Globus pallidus (tissue), 1 donor: ENCODE measurements at regions not wholly inside any gene's neighbourhood (a gene's known extent, or its start where the extent isn't known, plus 50 kb on each side); places are given as distances from the start of the nearest gene placed in this dataset.
"Not testable (repeated sequence)": the region's sequence is repeated elsewhere in the genome, so short reads cannot be mapped to it uniquely, and the experiment has no call there.

Source experiments
- DNase-seq: peaks from one replicate; pipeline ENCODE4 v3.0.0-alpha.2; 2015; ENCODE audit warnings: low spot score

DNA sequence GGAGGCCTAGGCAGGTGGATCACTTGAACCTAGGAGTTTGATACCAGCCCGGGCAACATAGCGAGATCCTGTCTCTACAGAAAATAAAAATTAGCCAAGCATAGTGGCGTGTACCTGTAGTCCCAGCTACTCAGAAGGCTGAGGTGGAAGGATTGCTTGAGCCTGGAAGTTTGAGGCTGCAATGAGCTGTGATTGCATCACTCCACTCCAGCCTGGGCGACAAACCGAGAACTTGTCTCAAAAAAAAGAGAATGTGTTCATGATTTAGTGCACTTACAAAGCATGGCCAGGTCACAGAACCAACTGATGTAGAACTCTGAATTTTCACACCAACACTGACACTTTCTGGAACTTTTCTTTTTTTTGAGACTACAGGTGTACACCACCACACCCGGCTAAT lies 182.7 kb downstream of the ZFP64 start:
- no peak for DNase-seq

DNA sequence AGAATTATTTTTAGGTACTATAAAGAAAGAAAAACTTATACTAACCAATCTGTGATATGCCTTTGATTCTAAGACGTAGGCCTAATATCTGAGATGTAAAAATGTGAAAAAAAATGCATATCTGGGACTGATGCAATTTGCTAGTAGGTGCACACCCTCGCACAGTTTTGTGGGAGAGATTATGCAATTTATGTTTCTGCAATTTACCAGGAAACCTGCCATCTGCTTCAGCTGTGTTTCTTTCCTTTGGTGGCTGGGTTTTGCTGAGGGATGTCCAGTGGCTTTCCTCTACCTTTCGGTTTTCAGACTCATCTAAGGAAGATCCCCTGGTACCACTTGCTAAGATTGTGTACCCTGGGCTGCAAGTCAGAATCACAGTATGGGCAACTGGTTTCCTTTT lies 186.9 kb downstream of the ZFP64 start:
- DNase-seq, result no peak

DNA sequence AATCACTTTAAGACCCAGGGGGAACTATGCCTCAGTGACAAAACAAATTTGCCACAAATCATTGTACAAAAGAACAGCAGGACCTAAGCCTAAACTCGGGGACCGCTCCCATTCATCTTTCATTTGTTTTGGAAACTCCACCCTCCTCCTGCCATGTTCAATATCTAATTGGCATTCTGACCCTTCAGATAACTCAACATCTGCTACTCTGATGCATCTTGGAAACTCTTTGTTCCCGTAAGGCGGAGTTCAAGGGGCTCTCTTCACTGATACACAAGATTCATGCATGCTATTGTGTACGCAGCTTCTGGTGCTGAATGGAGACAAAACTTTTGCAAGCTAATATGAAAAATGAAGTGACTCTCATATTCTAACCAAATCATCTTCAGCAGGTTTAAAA lies 187.6 kb downstream of the ZFP64 start:
- no peak for DNase-seq

DNA sequence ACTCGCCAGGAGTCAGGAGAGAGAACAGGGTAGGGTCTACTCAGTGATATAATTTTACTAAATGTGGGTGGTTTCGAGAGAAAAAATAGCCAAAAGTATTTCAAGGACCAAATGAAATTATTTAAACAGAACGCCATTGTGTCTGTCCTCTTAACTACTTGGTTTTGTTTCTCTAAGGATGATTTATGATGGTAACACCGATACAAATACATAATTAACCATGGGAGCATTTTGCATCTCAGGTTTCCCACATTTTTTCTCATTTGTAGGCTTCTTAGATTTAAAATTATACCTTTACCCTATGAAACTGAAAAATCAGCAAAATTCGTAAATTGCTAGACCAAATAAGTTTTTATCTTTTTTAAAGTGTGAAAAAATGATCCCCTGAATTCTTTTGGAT lies 188.2 kb downstream of the ZFP64 start:
- no peak for DNase-seq

DNA sequence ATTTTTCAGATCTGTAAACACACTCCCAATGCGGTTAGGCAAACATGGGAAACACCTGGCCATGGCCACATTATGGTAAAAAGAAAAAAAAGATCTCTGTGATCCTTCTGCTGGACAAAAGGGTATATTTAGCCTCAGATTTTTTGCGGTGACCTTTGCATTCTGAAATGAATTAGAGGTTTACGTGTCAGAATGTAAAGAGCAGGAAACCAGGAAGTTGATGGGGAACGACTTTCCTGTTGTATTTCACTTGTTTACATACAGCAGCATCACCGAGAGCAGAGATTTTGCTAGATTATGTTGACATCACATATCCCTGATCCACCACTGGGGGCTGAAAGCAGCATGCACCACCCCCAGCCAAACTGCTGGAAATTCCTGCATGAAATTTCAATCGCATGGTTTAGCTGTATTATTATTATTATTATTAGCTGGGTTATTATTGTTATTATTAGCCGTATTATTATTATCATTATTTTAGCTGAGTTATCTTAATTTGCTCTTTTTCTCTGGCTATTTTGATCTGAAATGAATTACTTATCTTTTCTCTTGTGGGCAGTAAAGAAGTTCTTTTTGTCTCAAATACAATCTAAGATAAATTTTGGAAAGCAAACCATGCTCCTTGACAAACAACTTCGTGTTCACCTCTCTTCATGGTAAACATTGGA lies 189.4 kb downstream of the ZFP64 start:
- no peak for DNase-seq

DNA sequence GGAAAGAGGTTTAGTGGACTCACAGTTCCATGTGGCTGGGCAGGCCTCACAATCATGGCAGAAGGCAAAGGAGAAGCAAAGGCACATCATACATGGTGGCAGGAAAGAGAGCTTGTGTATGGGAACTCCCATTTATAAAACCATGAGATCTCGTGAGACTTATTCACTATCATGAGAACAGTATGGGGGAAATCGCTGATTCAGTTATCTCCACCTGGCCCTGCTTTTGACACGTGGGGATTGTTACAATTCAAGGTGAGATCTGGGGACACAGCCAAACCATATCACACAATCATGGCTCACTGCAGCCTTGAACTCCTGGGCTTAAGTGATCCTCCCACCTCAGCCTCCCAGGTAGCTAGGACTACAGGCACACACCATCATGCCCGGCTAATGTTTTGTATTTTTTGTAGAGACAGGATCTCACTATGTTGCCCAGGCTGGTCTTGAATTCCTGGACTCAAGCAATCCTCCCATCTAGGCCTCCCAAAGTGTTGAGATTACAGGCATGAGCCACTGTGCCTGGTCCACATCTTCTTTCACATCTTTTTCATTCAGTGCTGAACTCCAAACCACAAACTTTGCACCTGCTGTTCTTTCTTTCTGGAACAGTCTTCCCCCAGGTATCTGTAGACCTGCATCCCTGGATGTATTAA lies 194.2 kb downstream of the ZFP64 start:
- not testable (repeated sequence) for DNase-seq

DNA sequence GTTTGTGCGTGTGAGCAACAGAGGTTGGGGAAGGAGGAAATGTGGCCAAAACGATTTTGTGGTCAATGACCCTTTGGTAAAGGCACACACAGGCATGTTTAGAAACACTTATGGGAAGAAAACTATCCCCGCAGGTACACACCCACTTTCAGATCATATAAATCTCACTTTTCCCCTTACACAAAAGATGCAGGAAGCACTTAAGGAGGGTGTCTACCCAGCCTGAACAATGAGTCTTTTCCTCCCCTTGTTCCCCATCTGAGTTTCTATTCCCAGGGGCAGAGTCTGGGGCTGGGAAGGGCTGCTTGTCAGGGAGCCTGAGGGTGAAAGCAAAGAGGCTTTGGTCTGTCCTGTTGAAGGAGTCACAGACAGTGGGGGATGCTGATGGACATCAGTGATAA lies 193.2 kb upstream of the SALL4 start:
- DNase-seq, result no peak

DNA sequence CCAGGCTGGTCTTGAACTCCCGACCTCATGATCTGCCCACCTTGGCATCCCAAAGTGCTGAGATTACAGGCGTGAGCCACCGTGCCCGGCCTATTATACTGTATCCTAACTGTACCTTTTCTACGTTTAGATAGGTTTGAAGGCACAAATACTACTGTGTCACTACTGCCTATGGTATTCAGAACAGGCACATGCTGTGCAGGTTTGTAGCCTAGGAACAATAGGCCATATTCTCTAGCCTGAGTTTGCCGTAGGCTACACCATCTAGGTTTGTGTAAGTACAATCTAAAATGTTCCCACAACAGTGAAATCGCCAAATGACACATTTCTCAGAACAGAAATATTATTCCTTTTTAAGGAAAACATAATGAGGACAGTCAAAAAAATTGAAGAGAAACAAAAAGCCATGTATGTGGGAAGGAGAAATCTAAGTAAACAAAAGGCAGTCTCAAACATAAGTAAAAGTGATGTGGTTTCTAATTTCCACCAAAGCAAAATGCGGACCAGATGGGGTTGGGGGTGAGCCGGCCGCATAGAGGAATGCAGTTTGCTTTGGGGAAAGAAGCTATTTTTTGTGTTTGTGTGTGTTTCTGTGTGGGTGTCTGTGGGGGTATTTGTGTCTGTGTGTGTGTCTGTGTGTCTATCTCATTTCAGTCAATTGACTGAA lies 192.6 kb upstream of the SALL4 start:
- no peak for DNase-seq

DNA sequence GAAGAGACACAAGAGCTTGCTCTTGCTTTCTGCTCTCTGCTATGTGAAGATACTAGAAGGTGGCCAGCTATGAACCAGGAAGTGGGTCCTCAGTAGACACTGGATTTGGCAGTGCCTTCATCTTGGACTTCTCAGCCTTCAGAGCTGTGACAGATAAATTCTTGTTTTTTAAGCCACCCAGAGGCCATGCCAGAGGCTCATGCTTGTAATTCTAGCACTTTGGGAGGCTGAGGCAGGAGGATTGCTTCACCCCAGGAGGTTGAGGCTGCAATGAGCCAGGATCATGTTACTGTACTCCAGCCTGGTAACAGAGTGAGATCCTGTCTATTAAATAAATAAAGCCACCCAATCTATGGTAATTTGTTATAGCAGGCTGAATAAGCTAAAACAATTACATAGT lies 185.5 kb upstream of the SALL4 start:
- no peak for DNase-seq

DNA sequence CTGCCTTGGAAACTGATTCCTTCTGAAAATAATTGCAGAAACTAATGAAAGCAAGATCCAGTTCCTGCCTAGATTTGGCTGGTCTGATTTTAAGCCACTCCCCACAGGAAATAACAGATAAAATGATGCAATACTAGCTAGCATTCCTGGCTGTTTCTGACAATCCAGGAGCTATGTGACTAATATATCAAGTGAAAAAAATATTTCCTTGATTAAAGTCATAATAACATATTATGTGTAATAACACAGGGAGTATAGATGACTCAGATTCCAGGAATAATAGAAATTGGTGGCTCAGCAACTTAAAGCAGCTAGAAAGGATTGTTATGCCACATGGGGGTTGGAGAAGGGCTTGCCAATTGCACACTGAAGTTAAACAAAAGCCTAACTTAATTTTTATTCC lies 182.7 kb upstream of the SALL4 start:
- DNase-seq, result no peak

DNA sequence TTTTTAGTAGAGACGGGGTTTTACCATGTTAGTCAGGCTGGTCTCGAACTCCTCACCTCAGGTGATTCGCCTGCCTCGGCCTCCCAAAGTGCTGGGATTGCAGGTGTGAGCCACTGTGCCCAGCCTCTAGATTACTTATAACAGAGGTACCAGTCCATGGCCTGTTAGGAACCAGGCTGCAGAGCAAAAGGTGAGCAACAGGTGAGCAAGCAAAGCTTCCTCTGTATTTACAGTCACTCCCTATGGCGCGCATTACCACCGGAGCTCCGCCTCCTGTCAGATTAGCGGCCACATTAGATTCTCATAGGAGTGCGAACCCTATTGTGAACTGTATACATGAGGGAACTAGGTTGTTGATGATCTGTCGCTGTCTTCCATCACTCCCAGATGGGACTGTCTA lies 178.0 kb upstream of the SALL4 start:
- no peak for DNase-seq

DNA sequence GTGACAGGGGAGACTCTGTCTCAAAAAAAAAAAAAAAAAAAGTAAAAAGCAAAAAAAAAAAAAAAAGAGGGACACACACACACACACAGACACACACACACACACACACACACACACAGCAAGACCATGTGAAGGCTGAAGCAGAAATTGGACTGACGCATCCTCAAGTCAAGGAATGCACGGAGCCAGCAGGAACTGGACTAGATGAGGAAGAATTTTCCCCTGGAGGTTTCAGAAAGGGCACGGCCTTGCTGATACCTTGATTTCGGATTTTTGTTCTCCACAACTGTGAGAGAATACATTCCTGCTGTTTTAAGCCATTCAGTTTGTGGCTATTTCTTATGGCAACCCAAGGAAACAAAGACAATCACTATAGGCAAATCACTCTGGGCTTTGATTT lies 176.9 kb upstream of the SALL4 start:
- DNase-seq, result no peak

DNA sequence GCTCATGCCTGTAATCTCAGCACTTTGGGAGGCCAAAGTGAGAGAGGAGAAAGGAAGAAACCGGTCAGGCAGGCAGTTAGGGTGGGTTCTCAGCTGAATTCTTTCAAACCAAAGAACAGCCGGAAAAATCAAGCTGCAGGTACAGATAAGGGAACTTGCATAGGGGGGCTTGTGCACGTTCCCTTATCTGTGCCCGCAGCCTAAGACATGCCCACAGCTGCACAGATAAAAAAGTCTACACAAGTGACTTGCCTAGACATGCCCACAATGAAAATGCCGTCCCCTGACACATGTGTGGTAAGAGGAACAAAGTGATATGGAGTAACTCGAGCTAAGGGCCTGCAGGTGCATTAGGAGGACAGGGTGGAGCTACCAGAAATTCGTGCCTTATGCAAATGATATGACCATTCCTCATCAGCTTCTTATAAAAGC lies 175.8 kb upstream of the SALL4 start:
- no peak for DNase-seq

DNA sequence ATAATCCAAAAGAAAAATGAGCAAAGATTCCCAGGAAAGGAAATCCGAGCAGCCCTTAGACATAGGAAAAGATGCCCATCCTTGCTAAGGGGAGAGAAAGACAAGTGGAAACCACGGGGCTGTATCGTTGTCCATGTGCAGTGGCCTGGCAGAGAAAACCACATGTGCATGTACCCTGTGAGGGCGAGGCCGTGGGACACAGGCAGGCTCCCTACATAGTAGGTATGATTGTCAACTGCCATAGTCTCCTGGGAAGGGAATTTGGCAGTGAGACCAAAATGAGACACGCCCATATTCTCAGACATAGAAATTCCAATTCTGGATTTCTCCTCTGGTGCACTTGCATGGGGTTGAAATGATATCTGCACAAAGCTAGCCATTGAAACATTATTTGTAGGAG lies 169.7 kb upstream of the SALL4 start:
- no peak for DNase-seq

DNA sequence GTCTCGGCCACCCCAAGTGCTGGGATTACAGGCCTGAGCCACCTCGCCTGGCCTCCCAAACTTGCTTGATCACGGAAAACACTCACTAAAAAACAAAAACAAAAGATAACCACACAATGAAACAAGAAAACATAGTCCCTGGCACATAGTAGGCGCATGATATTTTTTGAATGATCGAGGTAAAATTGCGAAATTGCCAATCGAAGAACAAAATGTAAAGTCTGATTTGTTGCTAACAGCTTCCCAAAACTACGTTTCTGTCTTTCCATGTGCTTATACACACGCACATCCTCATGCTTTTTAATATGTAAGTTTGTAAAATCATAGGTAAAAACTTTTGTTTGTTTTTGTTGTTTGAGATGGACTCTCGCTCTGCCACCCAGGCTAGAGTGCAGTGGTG lies 168.5 kb upstream of the SALL4 start:
- DNase-seq, result no peak

DNA sequence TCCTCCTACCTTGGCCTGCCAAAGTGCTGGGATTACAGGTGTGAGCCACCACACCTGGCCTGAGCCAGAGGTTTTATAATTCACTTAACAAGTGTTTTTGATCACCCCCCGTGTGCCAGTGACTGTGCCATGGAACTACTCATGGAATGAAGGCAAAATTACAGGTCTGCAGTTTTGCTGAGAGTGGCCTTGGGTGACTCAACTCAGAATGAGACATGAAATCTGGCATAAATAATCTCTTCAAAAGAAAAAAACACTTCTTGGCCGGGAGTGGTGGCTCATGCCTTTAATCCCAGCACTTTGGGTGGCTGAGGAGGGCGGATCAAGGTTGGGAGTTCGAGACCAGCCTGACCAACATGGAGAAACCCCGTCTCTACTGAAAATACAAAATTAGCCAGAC lies 166.9 kb upstream of the SALL4 start:
- DNase-seq, result no peak

DNA sequence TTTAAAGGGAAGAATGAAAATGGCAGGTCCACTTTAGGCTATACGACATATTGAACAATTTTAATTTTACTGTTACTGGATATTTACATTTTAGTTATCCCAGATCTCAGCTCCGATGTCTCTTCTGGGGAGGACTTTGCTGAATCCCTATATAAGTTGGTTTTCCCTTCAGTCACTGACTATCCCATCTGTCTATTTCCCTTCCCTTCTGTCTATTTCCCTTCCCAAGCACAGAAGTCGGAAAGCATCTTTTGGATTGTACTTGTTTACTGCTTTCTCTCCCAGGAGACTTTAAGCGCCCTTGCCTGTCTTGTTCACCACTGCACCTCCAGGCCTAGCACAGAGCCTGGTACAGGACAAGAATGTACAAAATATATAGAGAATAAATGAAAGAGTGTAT lies 165.8 kb upstream of the SALL4 start:
- no peak for DNase-seq

DNA sequence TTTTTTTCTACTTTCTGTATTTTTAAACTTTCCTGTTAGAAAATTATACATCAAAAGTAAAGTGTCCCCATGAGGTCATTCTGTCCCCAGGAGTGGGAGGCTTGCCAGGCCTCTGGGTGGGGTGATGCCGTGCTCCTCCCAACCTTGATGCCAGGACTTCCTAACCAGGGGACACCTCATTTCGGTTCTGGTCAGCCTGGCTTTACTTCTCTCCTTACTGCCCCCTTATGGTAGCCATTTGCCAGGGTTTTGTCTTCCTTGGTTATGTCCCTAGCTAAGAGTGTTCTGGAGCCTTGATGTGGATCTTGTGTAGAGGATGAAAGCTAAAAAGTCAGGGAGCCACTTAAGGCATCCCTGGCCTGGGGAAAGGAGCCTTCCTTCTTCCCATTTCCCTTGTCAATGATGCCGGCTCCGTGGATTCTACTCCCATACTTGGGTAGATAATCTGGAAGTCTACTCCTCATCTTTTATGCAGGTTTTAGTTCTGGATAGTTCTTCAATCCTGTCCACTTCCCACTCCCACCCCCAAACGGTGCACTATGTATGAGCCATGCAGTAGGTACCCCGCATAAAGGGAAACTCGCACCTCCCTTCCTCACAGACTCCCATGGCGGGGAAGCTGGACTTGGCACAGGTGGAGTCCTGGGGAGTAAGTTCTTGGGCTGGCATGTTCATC lies 164.1 kb upstream of the SALL4 start:
- DNase-seq, result peak; percentile 60

DNA sequence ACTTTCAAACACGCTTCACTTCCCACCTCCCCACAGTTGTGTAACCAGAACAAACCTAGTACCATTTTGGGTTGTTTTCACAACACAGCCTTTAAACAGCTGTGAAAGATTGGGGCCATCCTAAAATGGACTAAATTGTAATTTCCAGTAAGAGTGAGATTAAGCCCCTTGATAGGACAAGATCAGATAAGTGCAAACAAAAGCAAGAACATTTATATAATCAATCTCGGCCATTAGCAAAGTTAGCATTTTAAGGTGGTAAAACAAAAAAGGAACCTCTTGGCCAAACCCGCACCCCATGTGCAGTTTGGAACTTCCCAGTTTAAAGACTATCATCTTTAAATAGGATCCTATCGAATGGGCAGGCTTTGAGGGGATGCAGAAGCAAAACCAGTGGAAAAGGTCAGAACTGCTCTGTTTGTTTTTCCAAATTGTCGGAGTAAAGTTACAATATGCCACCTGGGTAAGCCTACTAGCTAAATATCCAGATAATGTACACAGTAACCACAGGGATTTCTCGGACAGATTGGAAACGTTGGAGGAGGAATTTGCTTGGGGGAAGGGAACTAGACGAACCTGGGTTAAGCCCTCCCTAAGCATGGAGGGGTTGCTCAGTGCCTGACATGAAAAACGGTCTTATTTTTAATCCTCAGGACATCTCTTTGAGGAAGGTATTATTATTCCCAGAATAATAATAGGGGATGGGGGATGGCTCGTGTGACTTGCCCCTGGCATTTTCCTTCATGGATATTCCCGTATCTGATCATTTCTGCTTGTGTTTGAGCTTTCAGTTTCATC lies 159.8 kb upstream of the SALL4 start:
- DNase-seq, result no peak

DNA sequence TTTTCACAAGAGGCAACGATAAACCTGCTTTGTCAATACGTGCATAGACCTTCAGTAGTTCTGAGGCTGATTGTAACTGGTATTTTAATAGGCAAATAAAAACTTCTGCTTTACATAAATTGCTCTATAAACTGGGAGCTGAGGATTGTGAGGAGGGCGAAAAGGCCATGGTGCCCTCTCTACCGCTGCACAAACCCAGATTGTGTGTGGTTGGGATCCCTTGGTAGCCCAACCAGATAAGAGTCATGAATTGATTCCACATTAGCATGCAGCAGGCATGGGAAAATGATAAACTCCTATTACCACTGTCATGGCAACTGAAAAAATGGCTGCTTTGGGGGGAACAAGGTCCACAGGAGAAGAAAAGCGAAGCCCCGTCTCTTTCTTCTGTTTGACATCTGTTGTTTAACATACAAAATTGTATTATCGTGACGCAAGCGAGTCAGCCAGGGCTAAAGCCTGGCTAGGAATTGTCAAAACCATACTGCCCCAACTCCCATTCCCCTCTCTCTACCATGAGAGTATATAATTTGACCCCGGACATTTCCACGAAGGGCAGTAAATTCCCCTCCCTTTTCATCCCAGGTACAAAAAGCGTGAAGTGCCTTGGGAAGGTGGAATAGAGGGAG lies 157.8 kb upstream of the SALL4 start:
- DNase-seq, result no peak

DNA sequence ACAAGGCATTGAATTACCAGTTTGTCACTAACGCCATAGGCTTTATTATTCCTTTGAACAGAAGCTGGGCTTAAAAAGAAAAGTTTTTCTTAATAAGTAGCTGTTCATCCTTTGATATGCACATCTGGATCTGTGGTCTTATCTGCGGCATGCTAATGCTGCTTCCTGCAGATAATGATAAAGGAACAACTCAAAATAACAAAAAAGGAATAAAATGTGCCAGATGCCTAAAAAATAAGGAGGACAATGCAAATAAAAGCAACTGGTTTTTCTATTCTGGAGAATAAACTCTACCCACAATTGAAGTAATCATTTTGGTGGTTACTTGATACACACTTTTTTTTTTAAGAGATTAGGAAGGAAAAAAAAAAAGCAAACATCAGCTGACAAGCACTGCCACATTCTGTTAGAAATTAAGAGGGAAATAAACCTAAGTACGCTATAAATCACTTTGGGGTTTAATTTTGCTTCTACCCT lies 156.8 kb upstream of the SALL4 start:
- DNase-seq, result no peak
